Heart left ventricle (tissue), 16 donors: ENCODE measurements at regions not wholly inside any gene's neighbourhood (a gene's known extent, or its start where the extent isn't known, plus 50 kb on each side); places are given as distances from the start of the nearest gene placed in this dataset.

Source experiments
- ATAC-seq, 4 donors: fragments of 200-7000 bp; cut with Tn5 transposase; one replicate each; pipeline ENCODE4 v1.9.1; 2020 to 2022; ENCODE audit warnings: moderate library complexity in 4 of 4, mild to moderate bottlenecking in 3 of 4, moderate number of reproducible peaks in 1 of 4
- DNase-seq, 5 donors: peaks; one replicate each; pipeline ENCODE4 v3.0.0-alpha.2; 2020
- H3K27ac ChIP-seq, 12 donors: fragments of 200-600 bp; sonication (generic) in 4 of 12; one replicate each; pipeline versions ENCODE4 v1.5.0 to v1.8.0; 2016 to 2022; ENCODE audit warnings: mild to moderate bottlenecking in 2 of 12
- H3K27me3 ChIP-seq, 9 donors: fragments of 200-600 bp; sonication (generic) in 2 of 9; one replicate each; pipeline versions ENCODE4 v1.5.1 to v1.8.0; 2016 to 2022; ENCODE audit warnings: mild to moderate bottlenecking in 3 of 9
- H3K36me3 ChIP-seq, 9 donors: fragments of 200-600 bp; sonication (generic) in 2 of 9; one replicate each; pipeline versions ENCODE4 v1.5.0 to v1.8.0; 2018 to 2022; ENCODE audit warnings: mild to moderate bottlenecking in 2 of 9
- H3K4me1 ChIP-seq, 12 donors: fragments of 200-600 bp; sonication (generic) in 4 of 12; one replicate each; pipeline versions ENCODE4 v1.5.0 to v1.8.0; 2016 to 2022; ENCODE audit warnings: mild to moderate bottlenecking in 3 of 12
- H3K4me3 ChIP-seq, 12 donors: fragments of 200-600 bp; sonication (generic) in 4 of 12; one replicate each; pipeline versions ENCODE4 v1.5.0 to v1.8.0; 2017 to 2022; ENCODE audit warnings: mild to moderate bottlenecking in 9 of 12, moderate library complexity in 4 of 12
- H3K9me3 ChIP-seq, 12 donors: fragments of 200-600 bp; sonication (generic) in 4 of 12; one replicate each; pipeline versions ENCODE4 v1.5.0 to v1.8.0; 2016 to 2022; ENCODE audit warnings: mild to moderate bottlenecking in 1 of 12
- POLR2A ChIP-seq, 2 donors: fragments of 450-650 bp; IDR thresholded peaks; one replicate each; pipeline ENCODE4 v1.6.1; 2017; ENCODE audit warnings: antibody characterized with exemption in 2 of 2, mild to moderate bottlenecking in 2 of 2, moderate library complexity in 2 of 2
- WGBS, 4 donors: extraction: QIAGEN DNeasy Blood & Tissue Kit in 2 of 4; methylation state at CpG; one replicate each; pipeline versions ENCODE4 v1.1.5 to v1.1.7; 2013 to 2018; 5-methylcytosine and 5-hydroxymethylcytosine counted together
- intact Hi-C, 10 donors: fragments of 100-400 bp; cut with DNase I; formaldehyde crosslinking; loops; one replicate each; pipeline versions ENCODE4 v1.11.1 to v1.14.2; 2022
- TF ChIP-seq, protein P1 (sequence below), 12 donors: fragments of 200-600 bp; sonication (generic) in 4 of 12; IDR thresholded peaks; one replicate each; pipeline versions ENCODE4 v1.5.0 to v1.8.0; 2018 to 2022; ENCODE audit warnings: antibody characterized with exemption in 12 of 12, mild to moderate bottlenecking in 5 of 12
- donor health status: ischemic (EF 13 %, LVEDD 7.1; RV severe dilation, severe dysfunction).
- donor health status: healthy with polysubstance abuse.
- donor health status: DM: no; HTN: yes; CAD: no.
- donor health status: DM: no; HTN: no; CAD: no.
- donor health status: ischemic (EF 25% LVEDD 6.9; RV normal size, moderate dysfunction).
- donor health status: ischemic (EF 25% LVEDD 5.7; RV mildly dilated, moderate dysfunction).
- donor health status: healthy.
- donor health status: DM: yes; HTN: yes; CAD: no.
- donor health status: ischemic (EF 35%, LVEDD 5.7; RV mildly dilated, moderate dysfunction).
- donor health status: nonischemic (EF 11% LVEDD 7.7; RV severe dilation, severe dysfunction).
- donor health status: DM: yes; HTN: yes; CAD: no.
- donor health status: PGD.
- donor health status: ischemic (EF 29% LVEDD 5.4; RV normal size, mild dysfunction).
- donor health status: nonischemic (EF 23%, LVEDD 6.1; RV moderate dilation, normal function).

DNA sequence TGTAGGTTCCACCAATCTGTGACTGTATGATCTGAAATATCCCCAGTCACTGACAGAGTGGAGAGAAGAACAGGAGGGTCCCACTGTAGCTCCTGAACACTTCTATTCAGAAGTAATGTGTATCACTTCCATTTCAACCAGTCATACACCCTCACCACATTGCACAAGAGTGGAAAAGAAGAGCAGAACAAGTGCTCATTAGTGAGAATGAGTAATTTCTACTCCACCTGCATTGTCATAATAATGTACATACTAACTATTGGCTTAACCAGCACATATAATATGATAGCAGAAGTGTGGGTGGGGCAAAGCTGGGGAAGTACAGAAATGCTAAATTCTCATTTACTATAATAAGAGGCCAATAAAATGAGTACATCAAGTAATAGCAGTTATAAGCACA is 342.7 kb downstream of the LMO7 start:
- no peak for DNase-seq
- Histone ChIP-seq H3K4me3 (no peak overlapping the region), H3K9me3 (no peaks in the 10 kb centered on the region), H3K27me3 (no peaks in the 10 kb centered on the region), H3K36me3 (no peaks in the 10 kb centered on the region), H3K4me1 (no peaks in the 10 kb centered on the region), H3K27ac (no peak overlapping the region)
- intact Hi-C loops = no loop called here
- no peak for TF ChIP-seq POLR2A (IDR thresholded peaks at IDR 0.05)
- TF ChIP-seq, protein P1, sequence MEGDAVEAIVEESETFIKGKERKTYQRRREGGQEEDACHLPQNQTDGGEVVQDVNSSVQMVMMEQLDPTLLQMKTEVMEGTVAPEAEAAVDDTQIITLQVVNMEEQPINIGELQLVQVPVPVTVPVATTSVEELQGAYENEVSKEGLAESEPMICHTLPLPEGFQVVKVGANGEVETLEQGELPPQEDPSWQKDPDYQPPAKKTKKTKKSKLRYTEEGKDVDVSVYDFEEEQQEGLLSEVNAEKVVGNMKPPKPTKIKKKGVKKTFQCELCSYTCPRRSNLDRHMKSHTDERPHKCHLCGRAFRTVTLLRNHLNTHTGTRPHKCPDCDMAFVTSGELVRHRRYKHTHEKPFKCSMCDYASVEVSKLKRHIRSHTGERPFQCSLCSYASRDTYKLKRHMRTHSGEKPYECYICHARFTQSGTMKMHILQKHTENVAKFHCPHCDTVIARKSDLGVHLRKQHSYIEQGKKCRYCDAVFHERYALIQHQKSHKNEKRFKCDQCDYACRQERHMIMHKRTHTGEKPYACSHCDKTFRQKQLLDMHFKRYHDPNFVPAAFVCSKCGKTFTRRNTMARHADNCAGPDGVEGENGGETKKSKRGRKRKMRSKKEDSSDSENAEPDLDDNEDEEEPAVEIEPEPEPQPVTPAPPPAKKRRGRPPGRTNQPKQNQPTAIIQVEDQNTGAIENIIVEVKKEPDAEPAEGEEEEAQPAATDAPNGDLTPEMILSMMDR (IDR thresholded peaks at IDR 0.05) = no peak
- no peak for ATAC-seq

DNA sequence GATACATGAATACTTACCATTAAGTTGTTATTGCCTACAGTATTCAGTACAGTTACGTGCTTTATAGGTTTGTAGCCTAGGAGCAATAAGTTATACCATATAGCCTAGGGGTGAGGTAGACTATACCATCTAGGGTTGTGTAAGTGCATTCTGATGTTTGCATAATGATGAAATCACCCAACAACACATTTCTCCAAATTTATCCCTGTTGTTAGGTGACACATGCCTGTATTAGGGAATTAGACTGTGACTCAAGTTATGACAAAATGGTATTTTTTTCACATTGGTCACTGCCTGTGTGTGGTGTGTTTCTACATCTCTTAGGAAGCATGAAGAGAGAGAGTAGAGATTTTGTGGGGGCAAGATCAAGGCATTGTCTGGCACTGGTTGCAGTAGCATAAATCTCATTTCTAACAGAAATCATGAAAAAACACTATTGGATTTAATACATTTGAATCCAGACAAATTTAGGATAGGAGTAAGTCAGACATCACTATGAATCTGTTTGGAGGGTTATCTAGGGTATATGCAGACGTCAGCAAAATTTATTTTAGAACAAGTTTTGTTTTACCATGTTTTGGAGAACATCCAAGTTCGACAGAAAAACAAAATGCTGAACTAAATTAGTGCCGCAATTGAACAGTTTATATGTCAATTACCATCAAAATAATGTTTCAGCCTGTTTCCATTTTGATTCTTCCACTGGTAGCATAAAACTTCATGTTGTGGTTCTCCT is 332.1 kb downstream of the LMO7 start:
- Histone ChIP-seq H3K27ac (no peak overlapping the region), H3K9me3 (no peaks in the 10 kb centered on the region), H3K36me3 (no peaks in the 10 kb centered on the region), H3K4me1 (no peaks in the 10 kb centered on the region), H3K4me3 (no peak overlapping the region), H3K27me3 (no peaks in the 10 kb centered on the region)
- no peak for TF ChIP-seq POLR2A (IDR thresholded peaks at IDR 0.05)
- TF ChIP-seq, protein P1 (IDR thresholded peaks at IDR 0.05) = no peak
- intact Hi-C loops = no loop called here
- WGBS, 4 donors = 65 to 78% (median 71%) methylated on average over 4 of the region's 4 CpGs
- ATAC-seq (no peak), DNase-seq (no peak)

DNA sequence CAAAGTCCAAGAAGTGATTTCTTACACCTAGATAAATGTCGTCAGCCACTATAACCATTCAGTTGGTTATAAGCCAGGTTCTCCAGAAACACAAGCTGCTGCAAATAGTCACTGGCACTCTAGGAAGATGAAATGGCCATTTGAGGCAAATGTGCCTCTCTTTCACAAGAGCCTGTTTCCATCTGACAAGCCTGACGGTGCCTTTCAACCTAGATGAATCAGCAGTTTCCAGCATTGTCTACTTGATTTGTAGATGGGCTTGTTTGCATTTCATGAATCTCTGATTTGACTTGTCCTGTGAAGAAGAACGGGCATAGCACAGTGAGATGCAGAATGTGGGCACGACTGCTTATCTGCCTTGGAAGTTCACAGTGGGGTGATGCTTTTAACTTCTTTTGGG is 327.2 kb downstream of the LMO7 start:
- ATAC-seq (no peak), DNase-seq (no peak)
- 30 to 48% (median 36%) methylated on average over 4 of the region's 4 CpGs for WGBS, 4 donors
- H3K27ac ChIP-seq = no peak overlapping the region
- intact Hi-C loops = no loop called here
- H3K27me3 ChIP-seq = no peaks in the 10 kb centered on the region
- TF ChIP-seq, protein P1 (IDR thresholded peaks at IDR 0.05) = no peak
- no peak for TF ChIP-seq POLR2A (IDR thresholded peaks at IDR 0.05)
- H3K4me1 ChIP-seq = no peaks in the 10 kb centered on the region
- H3K9me3 ChIP-seq = no peaks in the 10 kb centered on the region
- no peak overlapping the region for H3K4me3 ChIP-seq
- no peaks in the 10 kb centered on the region for H3K36me3 ChIP-seq

DNA sequence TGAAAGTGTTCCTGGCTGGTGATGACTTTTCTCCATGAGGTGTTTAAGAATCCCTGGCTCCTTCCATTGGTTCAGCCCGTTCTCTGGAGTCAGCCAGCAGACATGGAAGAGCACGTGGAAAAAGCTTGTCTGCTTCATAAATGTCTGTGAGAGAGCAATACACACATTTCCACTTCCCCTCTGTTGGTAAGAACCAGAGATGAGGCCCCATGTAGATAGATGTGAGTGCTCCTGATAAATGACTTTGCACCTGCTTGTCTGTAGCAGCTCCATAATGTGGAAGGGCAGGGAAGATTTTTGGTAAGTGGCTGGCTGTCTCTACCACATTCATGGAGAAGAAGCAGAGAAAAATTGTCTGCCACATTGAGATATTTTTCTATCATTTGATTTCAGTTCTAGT is 325.8 kb downstream of the LMO7 start:
- no peaks in the 10 kb centered on the region for H3K27me3 ChIP-seq
- intact Hi-C loops = no loop called here
- TF ChIP-seq POLR2A (IDR thresholded peaks at IDR 0.05) = no peak
- TF ChIP-seq, protein P1 (IDR thresholded peaks at IDR 0.05) = no peak
- no peaks in the 10 kb centered on the region for H3K36me3 ChIP-seq
- H3K27ac ChIP-seq = no peak overlapping the region
- no peak for ATAC-seq
- no peak for DNase-seq
- no peak overlapping the region for H3K4me3 ChIP-seq
- no peaks in the 10 kb centered on the region for H3K4me1 ChIP-seq
- H3K9me3 ChIP-seq = no peaks in the 10 kb centered on the region
- WGBS, 4 donors = 49 to 68% (median 63%) methylated on average over 2 of the region's 2 CpGs
